CD14-positive monocyte (primary cell): ENCODE measurements at regions not wholly inside any gene's neighbourhood (a gene's known extent, or its start where the extent isn't known, plus 50 kb on each side); places are given as distances from the start of the nearest gene placed in this dataset.

ENCODE experiments used
- DNase-seq, 3 donors: peaks; one replicate each; pipeline ENCODE4 v3.0.0-alpha.2; 2011 to 2022
- H2AFZ ChIP-seq: 2 replicates; pipeline ENCODE4 v1.6.0; 2012; ENCODE audit warnings: mild to moderate bottlenecking, low read depth, low read length, inconsistent platforms; ENCODE audit not compliant: insufficient read depth, poor library complexity, severe bottlenecking
- H3K27ac ChIP-seq, 2 donors: 1 replicate in 1 of 2; 2 replicates in 1 of 2; pipeline ENCODE4 v1.5.1; 2012 to 2013; ENCODE audit warnings: low read length in 2 of 2, control low read depth in 1 of 2, inconsistent platforms in 1 of 2, low read depth in 1 of 2, mild to moderate bottlenecking in 1 of 2
- H3K27me3 ChIP-seq, 2 donors: one replicate each; pipeline versions ENCODE4 v1.6.0 to v1.6.1; 2011 to 2013; ENCODE audit warnings: low read length in 2 of 2; ENCODE audit not compliant: control insufficient read depth in 2 of 2, insufficient read depth in 2 of 2
- H3K36me3 ChIP-seq, 2 donors: replicated peaks in 1 of 2; 1 replicate in 1 of 2; 2 replicates in 1 of 2; pipeline versions ENCODE4 v1.5.1 to v1.6.1; 2012 to 2013; ENCODE audit warnings: low read length in 2 of 2, control low read depth in 1 of 2, inconsistent platforms in 1 of 2, mild to moderate bottlenecking in 1 of 2; ENCODE audit not compliant: insufficient read depth in 2 of 2, control insufficient read depth in 1 of 2
- H3K4me1 ChIP-seq, 2 donors: 1 replicate in 1 of 2; 2 replicates in 1 of 2; pipeline versions ENCODE4 v1.5.1 to v1.6.1; 2012 to 2013; ENCODE audit warnings: low read length in 2 of 2, control low read depth in 1 of 2, inconsistent platforms in 1 of 2, mild to moderate bottlenecking in 1 of 2, moderate library complexity in 1 of 2; ENCODE audit not compliant: insufficient read depth in 2 of 2, control insufficient read depth in 1 of 2
- H3K4me2 ChIP-seq: replicated peaks from 2 replicates; pipeline ENCODE3; 2012; ENCODE audit warnings: low read length, moderate library complexity, mild to moderate bottlenecking; ENCODE audit not compliant: poor library complexity, severe bottlenecking; ENCODE audit errors: extremely low read depth
- H3K4me3 ChIP-seq, 3 experiments: fragments of 200-600 bp in 1 of 3; sonication (generic) in 1 of 3; replicated peaks in 1 of 3; 1 replicate in 2 of 3; 2 replicates in 1 of 3; pipeline ENCODE4 v1.5.1; 2011 to 2013; ENCODE audit warnings: low read length in 3 of 3, mild to moderate bottlenecking in 3 of 3, control low read depth in 2 of 3, low read depth in 2 of 3, inconsistent platforms in 1 of 3, moderate library complexity in 1 of 3
- H3K79me2 ChIP-seq: 2 replicates; pipeline ENCODE4 v1.6.0; 2012; ENCODE audit warnings: mild to moderate bottlenecking, control low read depth, inconsistent platforms, low read length, moderate library complexity; ENCODE audit not compliant: insufficient read depth
- H3K9ac ChIP-seq: 2 replicates; pipeline ENCODE4 v1.6.0; 2017; ENCODE audit warnings: low read length, mild to moderate bottlenecking; ENCODE audit not compliant: insufficient read depth, poor library complexity, severe bottlenecking
- H3K9me3 ChIP-seq, 2 donors: replicated peaks in 1 of 2; 1 replicate in 1 of 2; 2 replicates in 1 of 2; pipeline versions ENCODE4 v1.5.1 to v1.6.1; 2012 to 2013; ENCODE audit warnings: low read length in 2 of 2, control low read depth in 1 of 2; ENCODE audit not compliant: control insufficient read depth in 1 of 2, insufficient read depth in 1 of 2
- H4K20me1 ChIP-seq: 2 replicates; pipeline ENCODE4 v1.6.0; 2012; ENCODE audit warnings: mild to moderate bottlenecking, low read length, control low read depth, moderate library complexity; ENCODE audit not compliant: insufficient read depth
- H3K27ac Mint-ChIP-seq, 7 donors: one replicate each; pipeline ENCODE4 v1.8.0; 2020; ENCODE audit warnings: mild to moderate bottlenecking in 7 of 7, mixed read lengths in 7 of 7, moderate library complexity in 6 of 7, inconsistent platforms in 2 of 7
- H3K27me3 Mint-ChIP-seq, 3 donors: one replicate each; pipeline ENCODE4 v1.8.0; 2021 to 2022; ENCODE audit warnings: low read depth in 3 of 3, mild to moderate bottlenecking in 3 of 3, mixed read lengths in 3 of 3, moderate library complexity in 3 of 3, inconsistent platforms in 1 of 3
- H3K36me3 Mint-ChIP-seq, 2 donors: one replicate each; pipeline ENCODE4 v1.8.0; 2020; ENCODE audit warnings: mixed read lengths in 2 of 2, inconsistent platforms in 1 of 2, mild to moderate bottlenecking in 1 of 2
- H3K4me1 Mint-ChIP-seq: one replicate; pipeline ENCODE4 v1.8.0; 2020; ENCODE audit warnings: mild to moderate bottlenecking, mixed read lengths
- H3K4me3 Mint-ChIP-seq, 2 donors: one replicate each; pipeline ENCODE4 v1.8.0; 2020; ENCODE audit warnings: mild to moderate bottlenecking in 2 of 2, mixed read lengths in 2 of 2, moderate library complexity in 1 of 2
- H3K9me3 Mint-ChIP-seq, 7 donors: one replicate each; pipeline ENCODE4 v1.8.0; 2020 to 2022; ENCODE audit warnings: mixed read lengths in 7 of 7, mild to moderate bottlenecking in 6 of 7, moderate library complexity in 6 of 7, inconsistent platforms in 2 of 7
- CTCF ChIP-seq: fragments of 200-600 bp; IDR thresholded peaks from one replicate; pipeline ENCODE4 v1.8.0; 2022; ENCODE audit warnings: antibody characterized with exemption, mild to moderate bottlenecking
- WGBS: methylation state at CpG from one replicate; pipeline ENCODE4 v1.1.5; 2013; ENCODE audit warnings: missing lambda C conversion rate; ENCODE audit not compliant: insufficient coverage; 5-methylcytosine and 5-hydroxymethylcytosine counted together
- intact Hi-C, 2 donors: fragments of 100-400 bp; cut with micrococcal nuclease; formaldehyde crosslinking; loops; one replicate each; pipeline versions ENCODE4 v1.15.0 to v1.15.1; 2023

GRCh38 chr16:79914961-79915720 is 314.6 kb upstream of the MAF start:
- Mint-ChIP-seq H3K27me3 (no peaks in the 10 kb centered on the region), H3K9me3 (no peaks in the 10 kb centered on the region), H3K27ac (no peak overlapping the region), H3K4me1 (no peaks in the 10 kb centered on the region), H3K36me3 (no peaks in the 10 kb centered on the region), H3K4me3 (no peak overlapping the region)
- no peak overlapping the region for H3K9ac ChIP-seq
- no peaks in the 10 kb centered on the region for H3K4me1 ChIP-seq
- H3K36me3 ChIP-seq, result no peaks in the 10 kb centered on the region
- DNase-seq, result no peak
- no peaks in the 10 kb centered on the region for H3K9me3 ChIP-seq
- H3K27ac ChIP-seq, result no peak overlapping the region
- no peaks in the 10 kb centered on the region for H4K20me1 ChIP-seq
- 93% methylated on average over 2 of the region's 5 CpGs for WGBS
- H3K4me3 ChIP-seq, result no peak overlapping the region
- H3K79me2 ChIP-seq, result no peaks in the 10 kb centered on the region
- H3K4me2 ChIP-seq, result no peak overlapping the region
- intact Hi-C loops, result no loop called here
- TF ChIP-seq CTCF, result no peak
- no peak overlapping the region for H2AFZ ChIP-seq
- H3K27me3 ChIP-seq, result no peaks in the 10 kb centered on the region

GRCh38 chr16:79912592-79913310 is 312.2 kb upstream of the MAF start:
- H3K9me3 Mint-ChIP-seq, result no peaks in the 10 kb centered on the region
- no peaks in the 10 kb centered on the region for H3K36me3 ChIP-seq
- no peak for DNase-seq
- H3K27ac Mint-ChIP-seq, result no peak overlapping the region
- no peak for TF ChIP-seq CTCF
- H3K4me1 Mint-ChIP-seq, result no peaks in the 10 kb centered on the region
- intact Hi-C loops, result no loop called here
- no peaks in the 10 kb centered on the region for H3K27me3 ChIP-seq
- H3K9me3 ChIP-seq, result no peaks in the 10 kb centered on the region
- H3K79me2 ChIP-seq, result no peaks in the 10 kb centered on the region
- no peaks in the 10 kb centered on the region for H4K20me1 ChIP-seq
- no peak overlapping the region for H3K4me3 Mint-ChIP-seq
- H3K36me3 Mint-ChIP-seq, result no peaks in the 10 kb centered on the region
- no peak overlapping the region for H3K4me2 ChIP-seq
- H3K9ac ChIP-seq, result no peak overlapping the region
- no peaks in the 10 kb centered on the region for H3K4me1 ChIP-seq
- WGBS, result 93% methylated on average over 3 of the region's 7 CpGs
- H3K27me3 Mint-ChIP-seq, result no peaks in the 10 kb centered on the region
- H2AFZ ChIP-seq, result no peak overlapping the region
- no peak overlapping the region for H3K4me3 ChIP-seq
- no peak overlapping the region for H3K27ac ChIP-seq
